Non-pigmented ciliary epithelial cell (primary cell): ENCODE measurements at regions not wholly inside any gene's neighbourhood (a gene's known extent, or its start where the extent isn't known, plus 50 kb on each side); places are given as distances from the start of the nearest gene placed in this dataset.

Experiments used
- DNase-seq: peaks from one replicate; pipeline ENCODE4 v3.0.0-alpha.2; 2010; ENCODE audit warnings: low read depth

DNA sequence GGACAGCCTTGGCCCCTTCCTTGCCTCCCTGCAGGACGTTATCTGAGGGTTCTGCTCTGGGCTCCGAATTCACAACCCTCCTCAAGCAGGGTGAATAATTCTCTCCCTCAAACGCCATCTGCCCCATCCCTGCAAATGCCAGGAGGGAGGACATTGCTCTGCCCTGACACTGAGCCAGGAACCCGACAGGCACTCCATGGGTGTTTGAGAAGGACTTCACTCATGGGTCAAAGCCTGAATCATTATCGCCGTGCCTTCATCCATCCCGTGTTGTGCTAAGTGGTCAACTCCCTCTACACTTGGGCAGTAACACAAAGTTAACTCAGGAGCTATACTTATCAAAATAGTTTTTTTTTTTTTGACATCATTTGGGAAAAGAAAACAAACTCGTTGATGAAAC, 261.8 kb upstream of the IGF1R start:
- no peak for DNase-seq

DNA sequence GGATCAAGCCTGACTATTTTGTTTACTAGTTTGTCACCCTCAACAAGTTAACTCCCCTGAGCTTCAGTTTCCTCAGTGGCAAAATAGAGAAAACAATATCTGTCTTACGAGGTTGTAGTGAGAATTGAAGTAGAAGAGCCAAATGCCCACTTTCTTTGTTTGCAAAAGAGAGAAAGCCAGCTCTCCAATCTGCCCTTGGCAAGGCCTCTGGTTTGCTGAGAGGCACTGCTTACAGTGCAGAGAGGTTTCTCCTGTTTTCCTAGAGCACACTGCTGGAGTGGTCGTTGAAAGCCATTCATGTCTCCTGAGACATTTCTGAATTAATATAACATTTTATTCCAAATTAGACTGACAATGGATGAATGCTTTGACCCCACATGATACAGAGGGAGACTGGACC, 260.5 kb upstream of the IGF1R start:
- DNase-seq: no peak

DNA sequence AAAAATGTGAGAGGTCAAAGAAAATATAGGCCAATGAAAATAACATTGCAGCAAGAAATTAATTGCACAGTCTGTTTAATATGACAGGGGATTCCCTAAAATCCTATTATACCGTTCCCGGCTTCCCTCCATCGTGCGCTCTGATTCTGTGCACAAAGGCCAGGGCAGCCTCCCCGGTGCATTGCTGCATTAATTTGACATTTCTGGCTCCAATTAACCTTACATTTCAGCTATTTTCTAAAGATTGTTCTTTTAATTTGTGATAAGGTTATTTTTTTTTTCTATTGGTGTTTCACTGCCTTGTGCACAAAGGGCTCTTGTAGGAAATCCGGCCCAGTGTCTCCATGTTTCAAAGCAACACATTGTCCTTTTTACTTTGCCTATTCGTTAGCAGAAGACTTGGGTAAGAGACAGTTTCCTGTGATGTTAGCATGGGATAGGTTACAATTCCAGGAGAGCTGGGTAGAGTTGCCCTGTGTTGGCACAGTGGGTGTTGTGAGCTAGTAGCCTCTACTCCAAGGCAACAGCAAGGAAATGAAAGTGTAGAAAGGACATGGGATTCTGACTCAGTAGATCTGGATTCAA, 257.3 kb upstream of the IGF1R start:
- no peak for DNase-seq

DNA sequence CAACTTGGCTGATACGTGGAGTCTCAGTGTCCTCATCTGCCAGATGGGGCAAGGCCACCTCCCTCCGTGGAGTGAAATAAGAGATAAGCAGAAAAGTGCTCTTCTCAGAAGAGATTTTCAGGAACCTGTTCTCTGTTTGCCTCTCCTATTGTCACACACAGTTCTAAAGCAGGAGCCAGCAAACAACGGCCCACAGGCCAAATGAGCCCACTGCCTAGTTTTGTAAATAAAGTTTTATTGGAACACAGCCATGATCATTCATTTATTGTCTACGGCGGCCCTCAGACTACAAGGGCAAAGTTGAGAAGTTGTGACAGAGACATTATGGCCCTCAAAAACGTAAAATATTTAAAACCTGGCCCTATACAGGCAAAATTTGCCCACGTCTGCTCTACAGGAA, 256.8 kb upstream of the IGF1R start:
- DNase-seq: no peak

DNA sequence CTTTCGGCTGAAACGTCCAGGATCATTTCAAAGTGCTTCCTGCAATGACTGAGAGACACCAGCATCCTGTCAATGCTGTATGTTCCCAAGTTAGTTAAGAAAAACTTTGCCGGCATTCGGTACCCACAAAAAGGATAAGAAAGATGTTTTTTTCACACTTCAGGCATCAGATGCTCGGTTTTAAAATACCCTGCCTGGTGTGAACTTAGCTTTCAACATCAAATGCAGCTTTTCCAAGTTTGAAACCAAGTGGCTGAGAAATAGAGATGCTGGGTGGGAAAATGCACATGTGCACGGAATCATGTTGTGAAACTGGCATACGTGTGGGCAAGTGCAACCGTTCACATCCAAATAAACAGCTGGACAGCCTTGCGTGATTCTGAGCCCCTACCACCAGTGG, 254.9 kb upstream of the IGF1R start:
- no peak for DNase-seq

DNA sequence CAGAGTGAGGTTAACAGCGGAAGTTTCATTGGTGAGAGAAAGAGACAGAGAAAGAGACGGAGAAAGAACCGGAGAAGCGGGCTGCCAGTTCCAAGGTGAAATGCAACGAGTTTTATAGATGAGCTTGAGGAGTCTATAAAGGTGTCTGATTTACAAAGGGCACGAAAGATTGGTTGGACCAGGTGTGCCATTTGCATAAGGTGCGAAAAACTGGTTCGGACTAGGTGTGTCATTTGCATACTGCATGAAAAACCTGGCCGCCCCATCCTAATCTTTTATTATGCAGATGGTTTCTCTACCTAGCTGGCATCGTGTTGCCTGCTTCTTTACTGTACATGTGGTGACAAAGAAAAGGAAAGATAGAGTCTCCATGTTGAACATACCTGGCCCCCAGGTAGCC, 253.8 kb upstream of the IGF1R start:
- DNase-seq: no peak

DNA sequence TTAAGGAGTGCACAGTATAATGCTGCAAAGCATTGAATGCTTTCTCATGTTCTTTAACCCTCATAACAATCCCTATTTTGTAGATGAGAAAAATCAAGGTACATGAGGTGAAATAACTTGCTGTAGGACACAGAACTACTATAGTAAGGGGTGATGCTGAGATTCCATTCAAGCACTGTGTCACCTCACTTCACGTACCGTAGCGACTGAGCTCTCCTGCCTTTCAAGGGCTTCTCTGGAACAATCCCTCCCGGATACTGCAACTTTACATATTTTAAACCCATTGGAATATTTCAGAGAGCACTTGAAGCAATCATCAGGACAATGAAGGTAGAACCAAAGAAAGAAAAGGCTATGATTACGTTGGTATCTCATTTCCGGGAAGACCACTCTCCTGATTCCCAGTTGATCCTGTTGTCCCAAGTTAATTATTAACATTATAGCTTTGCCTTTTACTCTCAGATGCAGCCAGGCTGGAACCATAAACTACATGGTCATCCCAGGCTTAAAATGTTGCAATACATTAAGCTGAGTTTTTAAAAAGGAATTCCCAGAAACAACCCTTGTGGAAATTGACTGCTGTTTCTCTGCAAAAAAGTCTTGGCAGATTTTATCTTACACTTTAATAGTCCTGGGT, 252.2 kb upstream of the IGF1R start:
- DNase-seq: no peak

DNA sequence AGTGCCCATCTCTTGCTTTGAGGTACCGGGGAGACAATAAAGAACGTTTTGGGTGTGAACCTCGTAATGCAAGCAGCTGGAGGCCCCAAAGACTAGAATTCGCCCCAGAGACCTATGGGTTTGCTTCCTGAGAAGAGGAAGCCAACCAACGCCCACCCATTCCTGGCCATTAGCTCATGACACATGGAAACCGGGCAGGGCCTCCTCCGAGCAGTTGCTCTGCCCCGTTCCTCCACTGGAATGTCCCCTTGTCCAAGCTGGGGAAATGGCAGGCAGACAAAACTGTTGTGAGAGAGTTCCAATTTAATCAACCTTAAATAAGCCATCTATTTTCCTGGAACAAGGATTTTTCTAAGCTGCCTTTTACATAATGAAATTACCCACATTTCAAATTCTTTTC, 250.9 kb upstream of the IGF1R start:
- DNase-seq: no peak

DNA sequence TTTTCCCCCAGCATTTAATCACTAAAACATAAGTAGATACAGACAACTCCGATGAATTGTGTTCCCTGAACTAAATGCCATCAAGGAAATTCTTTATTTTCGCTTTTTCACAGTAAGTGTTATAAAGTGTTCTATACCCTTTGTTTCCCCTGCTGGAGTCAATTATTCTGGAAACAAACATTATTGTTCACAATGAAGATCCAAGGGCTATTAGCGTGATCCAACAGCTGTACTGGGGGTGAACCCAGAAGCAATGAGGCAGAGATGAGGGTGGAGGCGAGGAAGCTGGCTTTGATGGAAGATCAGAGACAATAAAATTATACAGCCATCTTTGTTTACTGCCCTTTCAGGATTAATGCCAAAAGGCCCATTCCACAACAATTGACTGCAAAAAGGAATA, 250.3 kb upstream of the IGF1R start:
- no peak for DNase-seq

DNA sequence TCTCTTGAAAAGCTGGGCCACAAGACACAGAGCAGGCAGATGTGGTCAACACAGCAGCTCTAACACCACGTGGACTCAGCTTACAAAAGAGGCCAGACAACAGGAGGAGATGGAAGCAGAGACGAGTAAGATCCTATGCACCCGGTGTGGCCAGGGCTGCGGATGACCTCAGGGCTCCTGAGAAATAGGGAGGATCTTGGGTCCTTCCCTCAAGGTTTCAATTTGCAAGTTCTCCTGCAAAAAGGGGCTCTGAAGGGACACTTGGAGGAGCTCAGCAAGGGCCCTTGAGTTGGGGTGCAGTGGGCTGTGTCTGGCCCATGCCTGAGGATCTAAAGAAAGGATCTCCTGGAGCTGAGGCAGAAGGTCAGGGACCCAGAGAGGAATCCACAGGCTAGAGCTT, 249.5 kb upstream of the IGF1R start:
- DNase-seq: no peak

DNA sequence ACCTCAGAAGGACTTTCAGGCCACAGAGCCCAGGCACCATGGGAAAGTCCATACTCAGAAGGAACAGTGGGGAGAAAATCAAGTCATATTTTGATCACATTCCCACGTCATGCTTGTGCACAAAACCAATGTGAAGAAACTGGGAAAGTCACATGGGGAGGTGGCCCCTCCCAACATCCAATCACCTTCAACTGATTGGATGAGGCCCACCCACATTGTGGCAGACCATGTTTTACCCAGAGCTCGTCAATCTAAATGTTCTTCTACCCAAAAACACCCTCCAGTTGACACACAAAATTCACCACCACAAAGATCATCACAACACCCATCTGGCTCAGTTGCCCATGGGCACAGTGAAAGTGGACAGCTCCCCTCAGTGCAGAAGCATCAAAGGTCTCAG, 248.2 kb upstream of the IGF1R start:
- DNase-seq: no peak

DNA sequence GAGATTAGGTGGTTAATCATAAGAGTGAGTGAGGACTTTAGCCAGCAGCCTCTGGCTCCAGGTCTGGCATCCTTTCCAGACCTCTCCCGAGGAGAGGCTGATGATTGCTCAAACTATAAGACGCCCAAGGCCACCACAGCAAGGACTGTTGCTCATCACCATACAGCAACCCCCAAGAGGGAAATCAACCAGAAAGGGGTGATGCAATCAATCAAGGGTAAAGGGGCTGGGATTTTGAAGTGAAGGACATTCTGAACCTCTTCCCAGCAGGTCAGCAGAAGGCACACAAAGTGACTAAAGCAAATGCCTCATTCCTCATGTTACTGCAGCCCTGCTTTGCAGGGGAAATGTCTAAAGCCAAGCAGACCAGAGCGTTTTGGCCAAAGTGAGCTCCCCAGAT, 247.3 kb upstream of the IGF1R start:
- DNase-seq: no peak

DNA sequence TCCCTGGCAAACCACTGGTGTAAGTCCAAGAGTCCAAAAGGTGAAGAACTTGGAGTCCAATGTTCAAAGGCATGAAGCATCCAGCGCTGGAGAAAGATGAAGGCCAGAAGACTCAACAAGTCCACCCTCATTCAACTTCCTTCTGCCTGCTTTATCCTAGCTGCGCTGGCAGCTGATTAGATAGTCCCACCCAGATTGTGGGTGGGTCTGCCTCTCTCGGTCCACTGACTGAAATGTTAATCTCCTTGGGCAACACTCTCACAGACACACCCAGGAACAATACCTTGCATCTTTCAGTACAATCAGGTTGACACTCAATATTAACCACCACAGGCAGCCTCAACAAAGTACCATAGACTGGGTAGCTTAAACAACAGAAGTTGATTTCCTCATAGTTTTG, 245.9 kb upstream of the IGF1R start:
- no peak for DNase-seq

DNA sequence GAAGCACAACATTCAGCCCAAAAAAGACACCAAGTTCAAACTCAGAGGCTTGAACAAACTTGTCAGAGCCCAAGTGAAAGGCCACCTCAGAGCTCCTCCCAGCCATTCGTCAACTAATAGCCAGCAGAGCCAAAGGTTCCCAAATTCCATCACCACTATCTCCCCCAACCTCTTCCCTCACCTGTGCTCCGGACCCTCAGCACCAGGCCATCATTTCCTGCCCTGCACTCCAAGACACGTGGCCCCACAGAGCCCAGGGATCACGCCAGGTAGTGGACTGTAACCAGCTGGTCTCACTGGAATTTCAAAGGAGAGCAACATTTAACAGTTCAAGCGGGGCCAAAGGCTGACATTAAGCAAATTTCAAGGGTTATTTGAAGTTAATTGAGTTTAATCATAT, 245.2 kb upstream of the IGF1R start:
- DNase-seq: no peak

DNA sequence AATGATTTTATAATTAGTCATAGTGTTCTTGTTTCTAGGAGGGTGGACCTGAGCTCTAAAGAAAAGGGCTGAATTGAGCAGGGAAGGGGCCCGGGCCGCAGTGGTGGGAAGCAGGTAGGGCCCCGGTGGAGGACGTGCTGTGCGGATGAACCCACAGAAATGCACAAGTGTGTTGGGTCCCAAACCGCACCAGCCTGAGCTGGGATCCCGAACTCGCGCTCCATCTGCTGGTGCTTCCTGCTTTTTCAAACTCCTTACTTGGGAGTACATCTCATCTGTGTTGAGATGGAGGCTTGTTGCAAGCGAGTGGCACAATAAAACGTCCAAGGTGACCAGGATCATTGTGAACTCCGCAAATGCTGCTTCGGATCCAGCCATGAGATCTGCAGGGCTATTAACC, 244.8 kb upstream of the IGF1R start:
- no peak for DNase-seq

DNA sequence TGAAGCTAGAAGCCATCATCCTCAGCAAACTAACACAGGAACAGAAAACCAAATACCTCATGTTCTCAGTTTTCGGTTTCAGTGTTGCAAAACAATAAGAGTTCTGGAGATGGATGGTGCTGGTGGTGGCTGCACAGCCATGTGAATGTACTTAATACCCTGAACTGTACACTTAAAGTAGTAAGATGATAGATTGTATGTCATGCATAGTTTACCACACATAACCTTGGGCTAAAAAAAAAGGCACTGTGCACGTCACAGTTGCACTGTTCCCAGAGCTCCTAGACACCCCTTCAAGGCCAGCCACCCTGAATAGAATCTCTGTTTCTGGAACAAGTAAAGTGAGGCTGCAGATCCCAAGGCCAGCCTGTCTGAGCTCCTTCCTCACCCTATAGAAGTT, 243.3 kb upstream of the IGF1R start:
- DNase-seq: no peak

DNA sequence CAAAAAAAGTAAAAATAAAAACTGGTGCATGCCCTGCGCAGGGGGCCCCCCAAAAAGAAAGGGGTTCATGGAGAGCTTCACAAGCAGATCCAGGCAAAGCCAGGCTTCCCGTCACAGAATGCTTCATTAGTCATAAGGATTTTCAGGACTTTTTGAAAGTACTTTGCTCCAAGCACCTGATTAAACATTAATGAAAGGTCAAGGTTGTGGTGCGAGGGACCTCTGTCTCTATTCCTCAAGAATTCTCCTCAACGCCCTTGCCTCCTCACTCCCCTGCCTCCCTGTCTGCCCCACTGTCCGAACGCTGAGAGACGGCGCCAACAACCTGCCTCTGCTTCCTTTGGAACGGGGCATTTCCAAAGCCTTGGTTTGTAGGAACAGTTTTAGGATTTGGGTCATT, 240.1 kb upstream of the IGF1R start:
- no peak for DNase-seq

DNA sequence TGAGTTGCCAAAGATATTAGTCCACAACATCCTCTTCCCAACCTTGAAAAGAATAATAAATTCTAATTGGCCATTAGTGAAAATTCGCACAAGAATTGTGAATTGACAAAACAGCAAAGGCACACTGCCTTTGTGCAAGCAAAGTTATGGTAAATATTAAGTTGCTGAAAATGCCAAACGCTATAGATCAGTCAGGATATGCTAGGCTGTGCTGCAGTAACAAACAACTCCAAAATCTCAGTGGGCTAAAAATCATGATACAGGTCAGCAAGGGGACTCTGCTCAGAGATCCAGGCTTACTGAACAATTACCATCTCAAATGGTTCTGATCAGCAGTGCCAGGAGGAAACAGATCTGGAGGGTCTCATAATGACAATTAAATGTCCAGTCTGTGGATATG, 238.0 kb upstream of the IGF1R start:
- no peak for DNase-seq

DNA sequence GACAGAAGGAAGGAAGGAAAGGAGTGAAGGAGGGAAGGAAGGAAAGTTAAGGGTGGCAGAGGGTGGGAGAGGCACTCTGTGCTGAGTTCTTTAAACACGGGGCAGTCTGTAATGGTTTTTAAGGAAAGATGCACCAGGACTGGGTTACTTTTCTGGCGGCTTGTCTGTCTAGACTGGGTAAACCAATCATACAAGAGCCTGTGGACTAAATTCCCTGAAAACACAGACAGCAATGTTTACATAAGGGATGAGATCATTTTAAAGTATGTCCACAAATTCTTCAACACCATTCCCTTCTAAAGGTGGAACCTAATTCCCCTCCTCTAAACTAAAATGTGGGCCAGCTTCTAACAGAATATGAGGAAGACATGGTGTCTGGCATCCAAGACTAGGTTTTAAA, 235.5 kb upstream of the IGF1R start:
- no peak for DNase-seq

DNA sequence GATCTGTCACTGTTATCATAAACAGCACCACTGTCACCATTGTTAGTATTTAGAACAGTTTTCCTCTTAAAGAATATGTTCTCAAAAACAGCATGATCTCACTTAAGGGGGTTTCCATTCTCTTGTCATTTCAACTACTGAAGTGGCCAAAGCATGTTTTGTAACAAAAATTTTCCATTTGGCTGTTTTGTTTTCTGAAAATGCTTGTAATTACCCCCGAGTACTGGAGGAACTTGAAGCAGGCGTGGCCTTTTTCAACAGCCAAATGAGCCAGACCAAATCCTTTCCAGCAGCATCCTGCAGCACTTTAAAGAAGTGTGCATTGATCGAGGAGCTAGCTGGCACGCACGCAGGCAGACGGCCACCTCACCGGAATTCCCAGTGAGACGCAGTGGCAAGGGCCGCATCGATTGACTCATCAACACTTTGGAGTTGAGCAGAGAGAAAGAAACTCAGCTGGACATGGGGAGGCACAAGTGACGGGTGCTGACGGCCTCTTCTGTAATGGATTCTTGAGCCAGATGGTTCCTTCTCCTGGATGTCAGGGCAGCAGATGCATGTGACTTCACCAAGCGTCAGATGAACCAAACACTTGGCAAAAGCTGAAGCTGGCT, 234.3 kb upstream of the IGF1R start:
- DNase-seq: no peak

DNA sequence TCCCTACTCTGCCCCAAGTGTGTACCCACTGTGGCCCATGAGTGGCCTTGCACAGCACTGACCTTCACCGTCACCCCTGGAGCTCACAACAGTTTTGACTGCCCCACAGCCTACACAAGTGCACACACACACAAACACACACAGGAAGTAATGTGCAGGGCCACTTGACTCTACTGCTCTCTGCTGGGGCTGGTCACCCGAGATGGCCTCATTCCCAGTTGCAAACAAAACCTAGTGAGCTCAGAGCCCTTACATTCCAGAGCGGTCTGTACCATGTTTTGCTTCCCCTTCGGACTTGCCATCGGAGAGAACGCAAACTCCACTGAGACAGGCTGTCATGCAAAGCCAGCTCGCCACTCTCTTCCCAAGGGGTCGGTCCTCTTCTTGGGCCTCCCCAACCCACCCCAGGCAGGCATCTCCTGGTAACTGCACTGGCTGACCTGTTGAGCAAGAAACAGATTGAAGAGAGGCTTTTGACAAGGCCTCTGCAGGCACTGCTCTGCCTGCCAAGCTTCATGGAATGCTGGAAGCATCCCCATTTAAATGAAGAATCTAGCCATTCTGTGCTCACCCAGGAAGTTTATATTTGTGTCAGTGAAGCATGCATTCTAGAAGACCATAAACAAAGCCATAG, 232.0 kb upstream of the IGF1R start:
- no peak for DNase-seq

DNA sequence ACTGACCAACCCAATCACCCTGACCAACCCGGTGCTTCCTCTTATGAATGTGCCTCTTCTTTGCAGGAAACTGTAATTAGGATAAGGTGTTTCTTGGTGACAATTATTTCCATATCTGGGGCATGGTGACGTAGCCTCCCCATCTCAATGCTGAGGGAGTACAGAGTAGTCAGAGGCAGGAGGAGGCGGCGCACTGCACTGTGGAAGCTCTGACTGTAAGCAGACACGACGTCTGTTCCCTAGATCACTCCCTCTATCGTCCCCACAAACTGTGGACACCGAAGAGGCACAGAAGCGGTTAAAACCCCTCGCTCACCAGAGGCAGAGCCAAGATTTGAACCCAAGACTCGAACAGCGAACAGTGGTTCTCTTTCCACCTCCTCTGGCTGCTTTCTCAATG, 231.0 kb upstream of the IGF1R start:
- no peak for DNase-seq

DNA sequence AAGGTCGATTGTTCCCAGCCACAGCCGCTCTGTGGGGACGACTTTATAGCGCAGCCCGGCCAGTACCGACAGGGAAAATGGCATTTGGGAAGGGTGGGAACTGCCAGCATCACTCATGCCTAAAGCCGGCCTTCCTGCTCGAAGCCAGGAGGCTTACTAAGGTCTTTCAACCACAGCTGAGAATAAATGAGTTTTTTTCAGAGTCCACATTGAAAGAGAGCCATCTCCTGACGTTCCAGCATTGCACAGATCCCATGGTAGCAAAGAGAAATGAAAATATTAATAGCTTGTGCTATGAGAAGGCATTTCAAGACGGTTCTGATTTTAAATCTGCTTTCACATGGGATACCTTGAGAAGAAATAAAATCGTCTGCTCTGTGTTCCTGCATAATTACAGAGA, 230.2 kb upstream of the IGF1R start:
- DNase-seq: no peak
